Right lobe of liver (tissue), 6 donors: ENCODE measurements at regions not wholly inside any gene's neighbourhood (a gene's known extent, or its start where the extent isn't known, plus 50 kb on each side); places are given as distances from the start of the nearest gene placed in this dataset.

ENCODE experiments used
- ATAC-seq, 4 donors: fragments of 200-7000 bp; cut with Tn5 transposase; one replicate each; pipeline ENCODE4 v1.9.1; 2020; ENCODE audit warnings: mild to moderate bottlenecking in 4 of 4, moderate library complexity in 4 of 4
- DNase-seq, 3 donors: peaks; one replicate each; pipeline ENCODE4 v3.0.0-alpha.2; 2020
- H3K27ac ChIP-seq, 3 donors: fragments of 200-600 bp; one replicate each; pipeline ENCODE4 v1.8.0; 2022
- H3K27me3 ChIP-seq, 2 donors: fragments of 200-600 bp; one replicate each; pipeline ENCODE4 v1.8.0; 2022
- H3K36me3 ChIP-seq, 4 donors: fragments of 200-600 bp; sonication (generic) in 1 of 4; one replicate each; pipeline versions ENCODE4 v1.5.1 to v1.8.0; 2017 to 2022; ENCODE audit warnings: control low read depth in 1 of 4
- H3K4me1 ChIP-seq, 4 donors: fragments of 200-600 bp; sonication (generic) in 1 of 4; one replicate each; pipeline versions ENCODE4 v1.5.1 to v1.8.0; 2017 to 2022; ENCODE audit warnings: control low read depth in 1 of 4
- H3K4me3 ChIP-seq, 3 donors: fragments of 200-600 bp; one replicate each; pipeline ENCODE4 v1.8.0; 2022
- H3K9me3 ChIP-seq, 4 donors: fragments of 200-600 bp; sonication (generic) in 1 of 4; one replicate each; pipeline versions ENCODE4 v1.5.1 to v1.8.0; 2017 to 2022; ENCODE audit warnings: control low read depth in 1 of 4
- POLR2A ChIP-seq: fragments of 450-650 bp; IDR thresholded peaks from one replicate; pipeline ENCODE4 v1.6.1; 2017; ENCODE audit warnings: antibody characterized with exemption, mild to moderate bottlenecking
- WGBS: methylation state at CpG from one replicate; pipeline ENCODE4 v1.1.6; 2018; ENCODE audit warnings: low coverage, low lambda C conversion rate; ENCODE audit not compliant: insufficient coverage; ENCODE audit errors: missing lambda C conversion rate; 5-methylcytosine and 5-hydroxymethylcytosine counted together
- intact Hi-C, 2 donors: fragments of 100-400 bp; cut with DNase I; formaldehyde crosslinking; loops; one replicate each; pipeline versions ENCODE4 v1.11.2 to v1.14.1; 2022
- TF ChIP-seq, protein P1 (sequence below), 4 donors: fragments of 200-600 bp in 3 of 4; fragments of 450-650 bp in 1 of 4; IDR thresholded peaks; one replicate each; pipeline versions ENCODE4 v1.5.1 to v1.8.0; 2016 to 2022; ENCODE audit warnings: antibody characterized with exemption in 4 of 4, mild to moderate bottlenecking in 2 of 4
- donor health status: DM: no; HTN: yes; CAD: no.
- donor health status: DM: no; HTN: no; CAD: no.
- donor health status: DM: no; HTN: no; CAD: no.
- donor health status: DM: no; HTN: yes; CAD: no.
- donor health status: DM: no; HTN: yes; CAD: no.

- Histone ChIP-seq H3K27ac (peak overlapping the region; percentile 23 to 68 (median 50)), H3K9me3 (no peaks in the 10 kb centered on the region), H3K4me1 (peaks cover 0 to 25% (median 6%) of the 10 kb centered on the region in 4 donors), H3K4me3 (no peak overlapping the region), H3K27me3 (no peaks in the 10 kb centered on the region), H3K36me3 (no peaks in the 10 kb centered on the region)
- DNase-seq (peak in 1 of 3 donors; percentile 42), ATAC-seq (peak; percentile 95 to 98 (median 96))
- no peak for TF ChIP-seq POLR2A
- TF ChIP-seq, protein P1, sequence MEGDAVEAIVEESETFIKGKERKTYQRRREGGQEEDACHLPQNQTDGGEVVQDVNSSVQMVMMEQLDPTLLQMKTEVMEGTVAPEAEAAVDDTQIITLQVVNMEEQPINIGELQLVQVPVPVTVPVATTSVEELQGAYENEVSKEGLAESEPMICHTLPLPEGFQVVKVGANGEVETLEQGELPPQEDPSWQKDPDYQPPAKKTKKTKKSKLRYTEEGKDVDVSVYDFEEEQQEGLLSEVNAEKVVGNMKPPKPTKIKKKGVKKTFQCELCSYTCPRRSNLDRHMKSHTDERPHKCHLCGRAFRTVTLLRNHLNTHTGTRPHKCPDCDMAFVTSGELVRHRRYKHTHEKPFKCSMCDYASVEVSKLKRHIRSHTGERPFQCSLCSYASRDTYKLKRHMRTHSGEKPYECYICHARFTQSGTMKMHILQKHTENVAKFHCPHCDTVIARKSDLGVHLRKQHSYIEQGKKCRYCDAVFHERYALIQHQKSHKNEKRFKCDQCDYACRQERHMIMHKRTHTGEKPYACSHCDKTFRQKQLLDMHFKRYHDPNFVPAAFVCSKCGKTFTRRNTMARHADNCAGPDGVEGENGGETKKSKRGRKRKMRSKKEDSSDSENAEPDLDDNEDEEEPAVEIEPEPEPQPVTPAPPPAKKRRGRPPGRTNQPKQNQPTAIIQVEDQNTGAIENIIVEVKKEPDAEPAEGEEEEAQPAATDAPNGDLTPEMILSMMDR (IDR thresholded peaks at IDR 0.05): no peak
- 20% methylated on average over 4 of the region's 4 CpGs for WGBS
- intact Hi-C loops: no loop called here
Measured at GRCh38 chr9:104269996-104270963, 176.2 kb downstream of the SMC2 start.

- H3K4me3 ChIP-seq: no peak overlapping the region
- TF ChIP-seq POLR2A: no peak
- TF ChIP-seq, protein P1 (IDR thresholded peaks at IDR 0.05): no peak
- H3K4me1 ChIP-seq: no peaks in the 10 kb centered on the region
- WGBS: 52% methylated on average over 3 of the region's 3 CpGs
- H3K27me3 ChIP-seq: no peaks in the 10 kb centered on the region
- no peak for DNase-seq
- no peaks in the 10 kb centered on the region for H3K9me3 ChIP-seq
- peak in 3 of 4 donors; percentile 32 to 65 (median 40) for ATAC-seq
- no peaks in the 10 kb centered on the region for H3K36me3 ChIP-seq
- intact Hi-C loops: no loop called here
- no peak overlapping the region for H3K27ac ChIP-seq
Measured at GRCh38 chr9:104276709-104277245, 182.7 kb downstream of the SMC2 start.

DNA sequence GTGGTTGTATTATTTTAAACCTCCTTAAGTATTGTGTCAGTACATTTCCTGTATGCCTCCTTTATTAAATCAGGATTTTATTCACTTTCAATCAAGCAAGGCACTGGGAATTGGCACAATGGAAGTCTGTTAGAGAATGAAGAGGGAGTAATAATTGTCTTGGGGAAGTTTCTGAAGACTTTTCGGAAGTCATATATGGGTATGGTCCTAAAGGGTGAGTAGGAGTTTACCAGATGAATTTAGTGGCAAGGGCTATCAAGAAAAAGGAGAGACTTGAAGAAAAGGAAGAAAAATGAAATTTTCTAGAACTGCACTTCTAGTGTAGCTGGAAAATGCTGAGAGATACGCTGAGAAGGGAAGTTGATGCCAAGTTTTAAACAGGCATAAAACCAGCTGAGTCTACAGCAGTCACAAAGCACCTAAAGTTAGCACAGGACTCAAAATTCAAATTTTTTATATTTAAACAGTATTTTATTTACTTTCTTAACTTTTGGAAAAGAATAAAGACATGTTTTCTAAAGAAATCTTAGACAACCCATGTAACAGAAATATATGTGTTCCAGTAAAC is 184.9 kb downstream of the SMC2 start:
- Histone ChIP-seq H3K4me3 (no peak overlapping the region), H3K4me1 (no peaks in the 10 kb centered on the region), H3K36me3 (no peaks in the 10 kb centered on the region), H3K27ac (no peak overlapping the region), H3K27me3 (no peaks in the 10 kb centered on the region), H3K9me3 (no peaks in the 10 kb centered on the region)
- ATAC-seq: peak in 1 of 4 donors; percentile 22
- 59% methylated on average over 2 of the region's 2 CpGs for WGBS
- TF ChIP-seq, protein P1 (IDR thresholded peaks at IDR 0.05): no peak
- TF ChIP-seq POLR2A: no peak
- intact Hi-C loops: no loop called here
- no peak for DNase-seq

DNA sequence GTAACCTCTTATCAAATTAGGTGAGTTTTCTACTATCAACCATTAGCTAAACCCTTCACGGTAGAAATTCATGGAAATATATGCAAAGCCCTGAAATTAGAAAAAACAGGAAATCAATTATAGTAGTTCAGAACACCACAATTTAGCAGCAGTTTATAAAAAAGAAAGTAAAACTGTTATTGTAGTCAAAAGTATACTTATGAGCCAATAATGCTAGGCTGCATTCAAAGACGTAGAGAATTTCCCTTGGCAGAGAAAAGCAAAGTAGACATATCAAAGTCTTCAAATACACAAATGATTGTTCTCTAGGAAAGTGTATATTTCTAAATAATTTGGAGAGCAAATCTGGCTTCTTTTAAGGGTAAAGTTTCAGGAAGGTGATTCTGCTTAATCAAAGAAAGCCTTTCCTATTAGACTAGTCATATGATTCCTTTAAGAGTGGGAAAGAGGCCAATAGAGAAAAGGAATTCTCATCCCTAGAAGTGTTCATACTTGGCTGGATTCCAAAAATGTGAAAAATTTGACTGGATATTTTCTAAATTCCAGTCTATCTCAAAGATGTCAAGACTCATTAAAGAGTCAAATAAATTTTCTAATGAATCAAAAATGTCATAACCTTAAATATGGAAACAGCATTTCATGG is 185.5 kb downstream of the SMC2 start:
- Histone ChIP-seq H3K4me3 (peak overlapping the region in 1 of 3 donors; percentile 7), H3K27ac (no peak overlapping the region), H3K9me3 (no peaks in the 10 kb centered on the region), H3K36me3 (no peaks in the 10 kb centered on the region), H3K4me1 (no peaks in the 10 kb centered on the region), H3K27me3 (no peaks in the 10 kb centered on the region)
- peak in 3 of 4 donors; percentile 31 to 60 (median 38) for ATAC-seq
- DNase-seq: no peak
- TF ChIP-seq, protein P1 (IDR thresholded peaks at IDR 0.05): no peak
- no peak for TF ChIP-seq POLR2A
- intact Hi-C loops: no loop called here
- 10% methylated on average over 2 of the region's 2 CpGs for WGBS
